ENCODE measurements at regions not wholly inside any gene's neighbourhood (a gene's known extent, or its start where the extent isn't known, plus 50 kb on each side); places are given as distances from the start of the nearest gene placed in this dataset.

GRCh38 chr3:159795681-159796175 lies 192.9 kb upstream of the IL12A start:
- Histone ChIP-seq H3K9me3 (ENCODE audit: low read depth) (no peaks in the 10 kb centered on the region), H3K4me2 (no peak overlapping the region), H3K9me2 (replicated peaks; ENCODE audit: insufficient read depth) (no peaks in the 10 kb centered on the region), H3K36me3 (replicated peaks; ENCODE audit: insufficient read depth, low read depth) (no peaks in the 10 kb centered on the region), H3K27ac (no peak overlapping the region), H3K79me2 (peaks cover 12% of the 10 kb centered on the region), H2AFZ (no peak overlapping the region), H3K4me1 (ENCODE audit: insufficient read depth) (peaks cover 22% of the 10 kb centered on the region), H4K20me1 (ENCODE audit: insufficient read depth, poor library complexity, severe bottlenecking) (no peaks in the 10 kb centered on the region), H3K4me3 (no peak overlapping the region), H3K27me3 (no peaks in the 10 kb centered on the region)
- DNase-seq (ENCODE audit: low spot score) = no peak
- 93% methylated on average over 2 of the region's 2 CpGs for WGBS (ENCODE audit: low lambda C conversion rate, missing lambda C conversion rate)
- TF ChIP-seq CTCF (IDR thresholded peaks at IDR 0.05; ENCODE audit: poor library complexity) (no peak), EZH2phosphoT487 (IDR thresholded peaks at IDR 0.05; ENCODE audit: low read depth, severe bottlenecking, unreplicated experiment) (no peak), EZH2 (IDR thresholded peaks at IDR 0.05; ENCODE audit: borderline replicate concordance) (no peak)

GRCh38 chr3:159796226-159796625 lies 192.4 kb upstream of the IL12A start:
- Histone ChIP-seq H3K4me3 (no peak overlapping the region), H3K4me2 (no peak overlapping the region), H3K9me3 (ENCODE audit: low read depth) (no peaks in the 10 kb centered on the region), H2AFZ (no peak overlapping the region), H4K20me1 (ENCODE audit: insufficient read depth, poor library complexity, severe bottlenecking) (no peaks in the 10 kb centered on the region), H3K9me2 (replicated peaks; ENCODE audit: insufficient read depth) (no peaks in the 10 kb centered on the region), H3K4me1 (ENCODE audit: insufficient read depth) (peaks cover 17% of the 10 kb centered on the region), H3K36me3 (replicated peaks; ENCODE audit: insufficient read depth, low read depth) (no peaks in the 10 kb centered on the region), H3K27ac (no peak overlapping the region), H3K79me2 (peaks cover 15% of the 10 kb centered on the region), H3K27me3 (no peaks in the 10 kb centered on the region)
- 74% methylated on average over 5 of the region's 5 CpGs for WGBS (ENCODE audit: low lambda C conversion rate, missing lambda C conversion rate)
- no peak for TF ChIP-seq EZH2phosphoT487 (IDR thresholded peaks at IDR 0.05; ENCODE audit: low read depth, severe bottlenecking, unreplicated experiment)
- DNase-seq (ENCODE audit: low spot score) = no peak

- no peak for DNase-seq (ENCODE audit: low spot score)
- Histone ChIP-seq H3K27me3 (no peaks in the 10 kb centered on the region), H4K20me1 (ENCODE audit: insufficient read depth, poor library complexity, severe bottlenecking) (no peaks in the 10 kb centered on the region), H3K79me2 (peaks cover 19% of the 10 kb centered on the region), H2AFZ (no peak overlapping the region), H3K36me3 (replicated peaks; ENCODE audit: insufficient read depth, low read depth) (no peaks in the 10 kb centered on the region), H3K9me2 (replicated peaks; ENCODE audit: insufficient read depth) (no peaks in the 10 kb centered on the region), H3K4me1 (ENCODE audit: insufficient read depth) (peaks cover 12% of the 10 kb centered on the region), H3K4me2 (no peak overlapping the region), H3K4me3 (no peak overlapping the region), H3K27ac (peak overlapping the region; percentile 35), H3K9me3 (ENCODE audit: low read depth) (no peaks in the 10 kb centered on the region)
- TF ChIP-seq CTCF (IDR thresholded peaks at IDR 0.05; ENCODE audit: poor library complexity) (no peak), EZH2phosphoT487 (IDR thresholded peaks at IDR 0.05; ENCODE audit: low read depth, severe bottlenecking, unreplicated experiment) (no peak)
- WGBS (ENCODE audit: low lambda C conversion rate, missing lambda C conversion rate) = 81% methylated on average over 1 of the region's 1 CpG
Observed at GRCh38 chr3:159796744-159797143, 191.9 kb upstream of the IL12A start.

- Histone ChIP-seq H3K9me2 (replicated peaks; ENCODE audit: insufficient read depth) (no peaks in the 10 kb centered on the region), H2AFZ (no peak overlapping the region), H3K4me3 (no peak overlapping the region), H3K9me3 (ENCODE audit: low read depth) (no peaks in the 10 kb centered on the region), H3K79me2 (peaks cover 23% of the 10 kb centered on the region), H3K36me3 (replicated peaks; ENCODE audit: insufficient read depth, low read depth) (no peaks in the 10 kb centered on the region), H3K4me2 (no peak overlapping the region), H3K27ac (no peak overlapping the region), H3K27me3 (no peaks in the 10 kb centered on the region), H3K4me1 (ENCODE audit: insufficient read depth) (peaks cover 12% of the 10 kb centered on the region), H4K20me1 (ENCODE audit: insufficient read depth, poor library complexity, severe bottlenecking) (no peaks in the 10 kb centered on the region)
- TF ChIP-seq EZH2 (IDR thresholded peaks at IDR 0.05; ENCODE audit: borderline replicate concordance) (no peak), EZH2phosphoT487 (IDR thresholded peaks at IDR 0.05; ENCODE audit: low read depth, severe bottlenecking, unreplicated experiment) (no peak), CTCF (IDR thresholded peaks at IDR 0.05; ENCODE audit: poor library complexity) (no peak)
- DNase-seq (ENCODE audit: low spot score) = no peak
Observed at GRCh38 chr3:159797771-159798170, 190.9 kb upstream of the IL12A start.

Measured in hepatocyte (in vitro differentiated cells).